ENCODE measurements at regions not wholly inside any gene's neighbourhood (a gene's known extent, or its start where the extent isn't known, plus 50 kb on each side); places are given as distances from the start of the nearest gene placed in this dataset.
A peak's percentile ranks its signal among the peaks of the same experiment; 100 is the strongest.
"Not testable (repeated sequence)": the region's sequence is repeated elsewhere in the genome, so short reads cannot be mapped to it uniquely, and the experiment has no call there.

GRCh38 chr3:177361081-177361938, 164.0 kb upstream of the TBL1XR1 start:
- peaks cover 20% of the 10 kb centered on the region for H3K4me1 ChIP-seq (ENCODE audit: insufficient read depth)
- no peaks in the 10 kb centered on the region for H3K27me3 ChIP-seq
- H3K4me3 ChIP-seq = no peak overlapping the region
- 78 to 86% (median 79%) methylated on average over 13 of the region's 13 CpGs for WGBS, 3 donors
- no peak for DNase-seq
- TF ChIP-seq, protein P1, sequence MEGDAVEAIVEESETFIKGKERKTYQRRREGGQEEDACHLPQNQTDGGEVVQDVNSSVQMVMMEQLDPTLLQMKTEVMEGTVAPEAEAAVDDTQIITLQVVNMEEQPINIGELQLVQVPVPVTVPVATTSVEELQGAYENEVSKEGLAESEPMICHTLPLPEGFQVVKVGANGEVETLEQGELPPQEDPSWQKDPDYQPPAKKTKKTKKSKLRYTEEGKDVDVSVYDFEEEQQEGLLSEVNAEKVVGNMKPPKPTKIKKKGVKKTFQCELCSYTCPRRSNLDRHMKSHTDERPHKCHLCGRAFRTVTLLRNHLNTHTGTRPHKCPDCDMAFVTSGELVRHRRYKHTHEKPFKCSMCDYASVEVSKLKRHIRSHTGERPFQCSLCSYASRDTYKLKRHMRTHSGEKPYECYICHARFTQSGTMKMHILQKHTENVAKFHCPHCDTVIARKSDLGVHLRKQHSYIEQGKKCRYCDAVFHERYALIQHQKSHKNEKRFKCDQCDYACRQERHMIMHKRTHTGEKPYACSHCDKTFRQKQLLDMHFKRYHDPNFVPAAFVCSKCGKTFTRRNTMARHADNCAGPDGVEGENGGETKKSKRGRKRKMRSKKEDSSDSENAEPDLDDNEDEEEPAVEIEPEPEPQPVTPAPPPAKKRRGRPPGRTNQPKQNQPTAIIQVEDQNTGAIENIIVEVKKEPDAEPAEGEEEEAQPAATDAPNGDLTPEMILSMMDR (IDR thresholded peaks at IDR 0.05) = no peak
- TF ChIP-seq POLR2A (IDR thresholded peaks at IDR 0.05) = no peak
- TF ChIP-seq EP300 (IDR thresholded peaks at IDR 0.05) = no peak
- H3K27ac ChIP-seq = peak overlapping the region in 1 of 2 donors; percentile 92
- H3K36me3 ChIP-seq = no peaks in the 10 kb centered on the region
- intact Hi-C loops (cut with DNase I) = loop anchor here in 3 of 4 donors (10.0 kb wide), 2 partner anchors 297 to 963 kb away; no protein-coding TSS in a partner anchor
- H3K9me3 ChIP-seq = no peaks in the 10 kb centered on the region

GRCh38 chr3:177362626-177363025, 165.3 kb upstream of the TBL1XR1 start:
- Histone ChIP-seq H3K36me3 (no peaks in the 10 kb centered on the region), H3K4me1 (ENCODE audit: insufficient read depth) (peaks cover 18% of the 10 kb centered on the region), H3K27ac (no peak overlapping the region), H3K9me3 (no peaks in the 10 kb centered on the region), H3K4me3 (no peak overlapping the region), H3K27me3 (no peaks in the 10 kb centered on the region)
- TF ChIP-seq POLR2A (IDR thresholded peaks at IDR 0.05) (no peak), EP300 (IDR thresholded peaks at IDR 0.05) (no peak)
- TF ChIP-seq, protein P1 (IDR thresholded peaks at IDR 0.05) = no peak
- intact Hi-C loops (cut with DNase I) = loop anchor here in 3 of 4 donors (10.0 kb wide), 2 partner anchors 298 to 962 kb away; no protein-coding TSS in a partner anchor
- WGBS, 3 donors = 40 to 59% (median 44%) methylated on average over 2 of the region's 2 CpGs
- DNase-seq = no peak

- DNase-seq = no peak
- Histone ChIP-seq H3K36me3 (no peaks in the 10 kb centered on the region), H3K4me1 (ENCODE audit: insufficient read depth) (peaks cover 9% of the 10 kb centered on the region), H3K4me3 (no peak overlapping the region), H3K27me3 (no peaks in the 10 kb centered on the region), H3K27ac (no peak overlapping the region), H3K9me3 (no peaks in the 10 kb centered on the region)
- 97 to 98% (median 97%) methylated on average over 4 of the region's 4 CpGs for WGBS, 3 donors
- TF ChIP-seq POLR2A (IDR thresholded peaks at IDR 0.05) (no peak), EP300 (IDR thresholded peaks at IDR 0.05) (no peak)
- TF ChIP-seq, protein P1 (IDR thresholded peaks at IDR 0.05) = no peak
- intact Hi-C loops (cut with DNase I) = loop anchor here in 3 of 4 donors (10.0 kb wide), 2 partner anchors 299 to 961 kb away; no protein-coding TSS in a partner anchor
These were observed 167.0 kb upstream of the TBL1XR1 start for GRCh38 chr3:177364236-177364635.

GRCh38 chr3:177365294-177365693, 168.0 kb upstream of the TBL1XR1 start:
- H3K9me3 ChIP-seq; H3K27me3 ChIP-seq; DNase-seq; H3K4me1 ChIP-seq (ENCODE audit: insufficient read depth); H3K27ac ChIP-seq; H3K4me3 ChIP-seq; H3K36me3 ChIP-seq: not testable (repeated sequence)
- intact Hi-C loops (cut with DNase I) = loop anchor here in 3 of 4 donors (10.0 kb wide), 2 partner anchors 300 to 960 kb away; no protein-coding TSS in a partner anchor
- WGBS, 3 donors = 88 to 97% (median 94%) methylated on average over 3 of the region's 3 CpGs

DNA sequence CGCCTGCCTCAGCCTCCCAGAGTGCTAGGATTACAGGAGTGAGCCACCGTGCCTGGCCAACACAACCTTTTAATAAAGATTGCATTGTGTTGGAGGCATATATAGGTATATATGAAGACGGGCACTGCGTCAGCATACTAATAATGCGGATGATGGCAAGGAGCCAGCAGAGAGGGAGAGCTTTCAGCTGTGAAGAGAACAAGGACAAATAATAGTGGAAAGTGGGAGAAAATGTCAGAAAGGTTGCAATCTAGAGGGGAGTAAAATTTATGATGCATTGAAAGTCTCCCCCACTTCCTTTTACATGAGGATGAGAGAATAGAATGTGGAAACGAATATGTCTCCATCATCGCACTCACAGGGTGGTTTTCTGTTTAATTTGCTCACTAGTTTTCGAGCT, 170.5 kb upstream of the TBL1XR1 start:
- intact Hi-C loops (cut with DNase I) = loop anchor here in 3 of 4 donors (10.0 kb wide), 2 partner anchors 303 to 957 kb away; no protein-coding TSS in a partner anchor
- H3K27ac ChIP-seq = no peak overlapping the region
- no peaks in the 10 kb centered on the region for H3K36me3 ChIP-seq
- no peak overlapping the region for H3K4me3 ChIP-seq
- 76 to 82% (median 79%) methylated on average over 8 of the region's 8 CpGs for WGBS, 3 donors
- no peak for DNase-seq
- no peaks in the 10 kb centered on the region for H3K27me3 ChIP-seq
- TF ChIP-seq EP300 (IDR thresholded peaks at IDR 0.05) (no peak), POLR2A (IDR thresholded peaks at IDR 0.05) (no peak)
- TF ChIP-seq, protein P1 (IDR thresholded peaks at IDR 0.05) = no peak
- no peaks in the 10 kb centered on the region for H3K9me3 ChIP-seq
- no peaks in the 10 kb centered on the region for H3K4me1 ChIP-seq (ENCODE audit: insufficient read depth)

All from ovary (tissue), 7 donors.